CD4-positive, CD25-positive, alpha-beta regulatory T cell (primary cell): ENCODE measurements at regions not wholly inside any gene's neighbourhood (a gene's known extent, or its start where the extent isn't known, plus 50 kb on each side); places are given as distances from the start of the nearest gene placed in this dataset.
"Not testable (repeated sequence)": the region's sequence is repeated elsewhere in the genome, so short reads cannot be mapped to it uniquely, and the experiment has no call there.

Experiments
- ATAC-seq, 2 donors: fragments of 150-1000 bp; cut with Tn5 transposase; one replicate each; pipeline ENCODE4 v1.10.0; 2021; ENCODE audit warnings: low read depth in 2 of 2, moderate number of reproducible peaks in 2 of 2, moderate library complexity in 1 of 2
- DNase-seq, 3 donors: peaks; one replicate each; pipeline versions ENCODE4 v3.0.0 to v3.0.0-alpha.2; 2012 to 2022; ENCODE audit warnings: mixed read lengths in 1 of 3
- H3K27ac ChIP-seq: one replicate; pipeline ENCODE4 v1.7.0; 2013; ENCODE audit warnings: mild to moderate bottlenecking, low read length; ENCODE audit not compliant: insufficient read depth, poor library complexity, severe bottlenecking
- H3K27me3 ChIP-seq: one replicate; pipeline ENCODE4 v1.7.0; 2013; ENCODE audit warnings: low read length; ENCODE audit not compliant: control insufficient read depth, insufficient read depth
- H3K36me3 ChIP-seq: one replicate; pipeline ENCODE4 v1.7.0; 2013; ENCODE audit warnings: mild to moderate bottlenecking, low read length, moderate library complexity; ENCODE audit not compliant: control insufficient read depth, insufficient read depth
- H3K4me1 ChIP-seq: 2 replicates; pipeline ENCODE4 v1.7.0; 2013; ENCODE audit warnings: mild to moderate bottlenecking, low read length; ENCODE audit not compliant: insufficient read depth, control insufficient read depth, poor library complexity, severe bottlenecking
- H3K4me3 ChIP-seq: one replicate; pipeline ENCODE4 v1.7.0; 2013; ENCODE audit warnings: low read depth, mild to moderate bottlenecking, low read length, moderate library complexity
- H3K9me3 ChIP-seq, 2 experiments: 1 replicate in 1 of 2; 2 replicates in 1 of 2; pipeline ENCODE4 v1.7.0; 2013; ENCODE audit warnings: low read length in 2 of 2, mild to moderate bottlenecking in 1 of 2, moderate library complexity in 1 of 2; ENCODE audit not compliant: control insufficient read depth in 2 of 2
- H3K27ac Mint-ChIP-seq, 3 donors: one replicate each; pipeline ENCODE4 v1.8.0; 2020 to 2022; ENCODE audit warnings: mild to moderate bottlenecking in 3 of 3, mixed read lengths in 3 of 3, moderate library complexity in 2 of 3
- H3K27me3 Mint-ChIP-seq: one replicate; pipeline ENCODE4 v1.8.0; 2022; ENCODE audit warnings: mild to moderate bottlenecking, mixed read lengths
- H3K36me3 Mint-ChIP-seq: one replicate; pipeline ENCODE4 v1.8.0; 2020; ENCODE audit warnings: mixed read lengths
- H3K4me1 Mint-ChIP-seq, 4 donors: one replicate each; pipeline ENCODE4 v1.8.0; 2020 to 2022; ENCODE audit warnings: mixed read lengths in 4 of 4, mild to moderate bottlenecking in 1 of 4
- H3K4me3 Mint-ChIP-seq, 4 donors: one replicate each; pipeline ENCODE4 v1.8.0; 2020 to 2022; ENCODE audit warnings: mild to moderate bottlenecking in 4 of 4, mixed read lengths in 4 of 4, moderate library complexity in 3 of 4
- H3K9me3 Mint-ChIP-seq, 7 donors: one replicate each; pipeline ENCODE4 v1.8.0; 2020 to 2022; ENCODE audit warnings: mixed read lengths in 7 of 7, mild to moderate bottlenecking in 3 of 7, moderate library complexity in 2 of 7

GRCh38 chr1:244144053-244144452, 93.0 kb downstream of the ZBTB18 start:
- no peak for DNase-seq
- Histone ChIP-seq H3K4me3 (no peak overlapping the region), H3K36me3 (no peaks in the 10 kb centered on the region), H3K9me3 (no peaks in the 10 kb centered on the region), H3K4me1 (no peaks in the 10 kb centered on the region), H3K27ac (no peak overlapping the region), H3K27me3 (no peaks in the 10 kb centered on the region)
- Mint-ChIP-seq H3K4me3 (no peak overlapping the region), H3K4me1 (peaks cover 0 to 4% (median 0%) of the 10 kb centered on the region in 4 donors), H3K9me3 (no peaks in the 10 kb centered on the region), H3K27ac (no peak overlapping the region), H3K36me3 (peaks cover 4% of the 10 kb centered on the region), H3K27me3 (peaks cover 13% of the 10 kb centered on the region)
- ATAC-seq = no peak

- Mint-ChIP-seq H3K9me3 (no peaks in the 10 kb centered on the region), H3K27ac (no peak overlapping the region), H3K36me3 (no peaks in the 10 kb centered on the region), H3K4me3 (no peak overlapping the region), H3K27me3 (peaks cover 24% of the 10 kb centered on the region), H3K4me1 (peaks cover 0 to 4% (median 0%) of the 10 kb centered on the region in 4 donors)
- Histone ChIP-seq H3K4me3 (no peak overlapping the region), H3K9me3 (no peaks in the 10 kb centered on the region), H3K27me3 (no peaks in the 10 kb centered on the region), H3K27ac (no peak overlapping the region), H3K4me1 (no peaks in the 10 kb centered on the region), H3K36me3 (no peaks in the 10 kb centered on the region)
- DNase-seq = no peak
- ATAC-seq = no peak
Observed at GRCh38 chr1:244150071-244150470, 99.0 kb downstream of the ZBTB18 start.

- H3K4me1 ChIP-seq = no peaks in the 10 kb centered on the region
- Mint-ChIP-seq H3K4me1 (peaks cover 0 to 4% (median 0%) of the 10 kb centered on the region in 4 donors), H3K4me3 (no peak overlapping the region), H3K9me3 (no peaks in the 10 kb centered on the region), H3K36me3 (no peaks in the 10 kb centered on the region), H3K27ac (no peak overlapping the region), H3K27me3 (peaks cover 24% of the 10 kb centered on the region)
- H3K4me3 ChIP-seq = no peak overlapping the region
- no peaks in the 10 kb centered on the region for H3K27me3 ChIP-seq
- H3K27ac ChIP-seq = no peak overlapping the region
- H3K9me3 ChIP-seq = no peaks in the 10 kb centered on the region
- DNase-seq = no peak
- ATAC-seq = no peak
- no peaks in the 10 kb centered on the region for H3K36me3 ChIP-seq
Observed at GRCh38 chr1:244150665-244151064, 99.6 kb downstream of the ZBTB18 start.

GRCh38 chr1:244151537-244151936, 100.5 kb downstream of the ZBTB18 start:
- Histone ChIP-seq H3K9me3 (no peaks in the 10 kb centered on the region), H3K27me3 (no peaks in the 10 kb centered on the region), H3K36me3 (no peaks in the 10 kb centered on the region), H3K4me1 (no peaks in the 10 kb centered on the region), H3K27ac (no peak overlapping the region), H3K4me3 (no peak overlapping the region)
- no peak for ATAC-seq
- Mint-ChIP-seq H3K27me3 (peaks cover 17% of the 10 kb centered on the region), H3K4me1 (peaks cover 0 to 4% (median 0%) of the 10 kb centered on the region in 4 donors), H3K9me3 (no peaks in the 10 kb centered on the region), H3K4me3 (no peak overlapping the region), H3K36me3 (no peaks in the 10 kb centered on the region), H3K27ac (no peak overlapping the region)
- DNase-seq = no peak

GRCh38 chr1:244154508-244154871, 103.4 kb downstream of the ZBTB18 start:
- Histone ChIP-seq H3K27me3 (no peaks in the 10 kb centered on the region), H3K4me3 (no peak overlapping the region), H3K36me3 (no peaks in the 10 kb centered on the region), H3K4me1 (no peaks in the 10 kb centered on the region), H3K9me3 (no peaks in the 10 kb centered on the region), H3K27ac (no peak overlapping the region)
- Mint-ChIP-seq H3K27me3 (peaks cover 12% of the 10 kb centered on the region), H3K36me3 (no peaks in the 10 kb centered on the region), H3K9me3 (no peaks in the 10 kb centered on the region), H3K4me1 (peaks cover 0 to 4% (median 0%) of the 10 kb centered on the region in 4 donors), H3K27ac (no peak overlapping the region), H3K4me3 (no peak overlapping the region)
- no peak for ATAC-seq
- no peak for DNase-seq

- no peak overlapping the region for H3K27ac Mint-ChIP-seq
- peaks cover 0 to 4% (median 0%) of the 10 kb centered on the region in 4 donors for H3K4me1 Mint-ChIP-seq
- H3K4me3 Mint-ChIP-seq = no peak overlapping the region
- no peaks in the 10 kb centered on the region for H3K4me1 ChIP-seq
- DNase-seq (no peak), ATAC-seq (no peak)
- no peak overlapping the region for H3K27ac ChIP-seq
- no peaks in the 10 kb centered on the region for H3K27me3 ChIP-seq
- no peaks in the 10 kb centered on the region for H3K9me3 Mint-ChIP-seq
- no peaks in the 10 kb centered on the region for H3K9me3 ChIP-seq
- H3K27me3 Mint-ChIP-seq = peaks cover 12% of the 10 kb centered on the region
- no peak overlapping the region for H3K4me3 ChIP-seq
- H3K36me3 ChIP-seq = no peaks in the 10 kb centered on the region
- no peaks in the 10 kb centered on the region for H3K36me3 Mint-ChIP-seq
Observed at GRCh38 chr1:244154872-244155531, 103.9 kb downstream of the ZBTB18 start.

- Histone ChIP-seq H3K36me3 (no peaks in the 10 kb centered on the region), H3K9me3 (no peaks in the 10 kb centered on the region), H3K4me1 (no peaks in the 10 kb centered on the region), H3K27me3 (no peaks in the 10 kb centered on the region), H3K4me3 (no peak overlapping the region), H3K27ac (no peak overlapping the region)
- no peaks in the 10 kb centered on the region for H3K4me1 Mint-ChIP-seq
- DNase-seq (no peak), ATAC-seq (no peak)
- H3K36me3 Mint-ChIP-seq = no peaks in the 10 kb centered on the region
- H3K4me3 Mint-ChIP-seq = no peak overlapping the region
- H3K27me3 Mint-ChIP-seq = peaks cover 10% of the 10 kb centered on the region
- H3K9me3 Mint-ChIP-seq = no peaks in the 10 kb centered on the region
- no peak overlapping the region for H3K27ac Mint-ChIP-seq
Observed at GRCh38 chr1:244155661-244156060, 104.6 kb downstream of the ZBTB18 start.

GRCh38 chr1:244156617-244157016, 105.5 kb downstream of the ZBTB18 start:
- H3K4me1 Mint-ChIP-seq, H3K36me3 ChIP-seq, H3K4me3 Mint-ChIP-seq, DNase-seq, H3K9me3 ChIP-seq, H3K36me3 Mint-ChIP-seq, H3K27ac ChIP-seq, ATAC-seq, H3K4me1 ChIP-seq, H3K27me3 ChIP-seq, H3K4me3 ChIP-seq, H3K9me3 Mint-ChIP-seq, H3K27me3 Mint-ChIP-seq: not testable (repeated sequence)
- peak overlapping the region in 1 of 3 donors; percentile 23 for H3K27ac Mint-ChIP-seq
